ENCODE measurements at regions not wholly inside any gene's neighbourhood (a gene's known extent, or its start where the extent isn't known, plus 50 kb on each side); places are given as distances from the start of the nearest gene placed in this dataset.

GRCh38 chr11:70672991-70673653, 274.8 kb downstream of the CTTN start:
- Mint-ChIP-seq H3K27me3 (ENCODE audit: insufficient read depth, unreplicated experiment) (no peaks in the 10 kb centered on the region), H3K9me3 (ENCODE audit: unreplicated experiment) (no peaks in the 10 kb centered on the region), H3K27ac (ENCODE audit: unreplicated experiment) (no peak overlapping the region), H3K36me3 (ENCODE audit: insufficient read depth, unreplicated experiment) (peaks cover 56% of the 10 kb centered on the region), H3K4me3 (ENCODE audit: unreplicated experiment) (no peak overlapping the region), H3K4me1 (ENCODE audit: low read depth, unreplicated experiment) (no peaks in the 10 kb centered on the region)
- no peaks in the 10 kb centered on the region for H3K9me3 ChIP-seq
- ChIA-PET CTCF (no interaction called here), POLR2A (no interaction called here)
- H3K4me3 ChIP-seq (ENCODE audit: low read depth, low read length): no peak overlapping the region
- intact Hi-C loops (cut with micrococcal nuclease; ENCODE audit: unreplicated experiment): no loop called here
- TF ChIP-seq CTCF (IDR thresholded peaks at IDR 0.05; ENCODE audit: insufficient read depth in 1 of 2, low read depth in 1 of 2, low read length in 1 of 2, severe bottlenecking in 1 of 2, unreplicated experiment in 1 of 2): no peak
- no TSS peak for BruUV-seq (replicated peaks)
- no peaks in the 10 kb centered on the region for H3K4me1 ChIP-seq
- no peaks in the 10 kb centered on the region for H3K27me3 ChIP-seq (replicated peaks; ENCODE audit: control insufficient read depth, insufficient read depth, low read length)
- no peaks in the 10 kb centered on the region for H3K36me3 ChIP-seq (ENCODE audit: control insufficient read depth, insufficient read depth, low read length)
- no peak for DNase-seq

DNA sequence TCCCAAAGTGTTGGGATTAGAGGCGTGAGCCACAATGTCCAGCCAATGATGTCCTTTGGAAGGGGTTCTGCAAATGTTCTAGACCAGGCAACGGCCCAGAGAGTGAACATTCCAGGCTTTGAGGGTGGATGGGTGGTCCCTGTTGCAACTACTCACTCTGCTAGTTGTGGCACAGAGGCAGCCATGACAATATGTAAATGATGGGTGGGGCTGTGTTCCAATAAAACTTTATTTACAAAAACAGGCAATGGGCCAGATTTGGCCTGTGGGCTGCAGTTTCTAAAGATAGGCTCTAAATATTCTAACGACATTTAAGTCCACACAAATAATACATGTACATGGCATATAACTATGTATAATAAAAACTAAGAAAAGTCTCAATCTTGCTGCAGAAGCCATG, 276.3 kb downstream of the CTTN start:
- no peak overlapping the region for H3K27ac Mint-ChIP-seq (ENCODE audit: unreplicated experiment)

DNA sequence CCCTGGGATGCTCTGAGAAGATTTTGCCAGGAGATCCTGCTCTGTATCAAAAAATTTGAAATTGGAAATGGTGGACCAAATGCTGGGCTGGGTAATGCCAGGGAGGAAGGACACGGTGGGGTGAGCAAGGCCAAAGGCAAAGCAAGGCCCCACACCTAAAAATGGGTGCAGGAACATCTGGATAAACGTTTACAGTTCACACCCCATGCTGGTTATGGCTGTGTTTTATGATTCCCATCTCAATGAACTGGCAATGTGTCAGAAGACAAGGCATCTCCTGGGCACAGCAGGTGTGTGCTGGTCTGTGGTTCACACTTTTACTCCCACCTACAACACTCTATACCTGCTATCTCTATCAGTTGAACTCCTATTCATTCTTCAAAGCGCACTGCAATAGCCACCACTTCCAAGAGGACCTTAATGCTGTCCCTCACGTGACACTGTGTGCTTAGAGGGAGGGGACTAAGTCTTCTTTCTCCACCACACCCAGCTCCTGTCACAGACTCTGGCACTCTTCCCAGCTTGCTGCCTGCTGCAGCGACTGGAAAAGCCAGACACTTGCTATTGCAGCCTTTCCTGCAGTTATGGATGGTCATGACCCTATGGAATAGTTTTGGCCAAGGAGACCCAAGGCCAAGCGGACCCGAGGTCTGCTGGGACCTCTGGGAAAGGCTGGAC, 277.5 kb downstream of the CTTN start:
- H3K36me3 ChIP-seq (ENCODE audit: control insufficient read depth, insufficient read depth, low read length): no peaks in the 10 kb centered on the region
- no peak for DNase-seq
- H3K4me1 ChIP-seq: no peaks in the 10 kb centered on the region
- Mint-ChIP-seq H3K36me3 (ENCODE audit: insufficient read depth, unreplicated experiment) (peaks cover 48% of the 10 kb centered on the region), H3K27ac (ENCODE audit: unreplicated experiment) (no peak overlapping the region), H3K27me3 (ENCODE audit: insufficient read depth, unreplicated experiment) (no peaks in the 10 kb centered on the region), H3K4me1 (ENCODE audit: low read depth, unreplicated experiment) (no peaks in the 10 kb centered on the region), H3K9me3 (ENCODE audit: unreplicated experiment) (no peaks in the 10 kb centered on the region), H3K4me3 (ENCODE audit: unreplicated experiment) (no peak overlapping the region)
- no peak overlapping the region for H3K4me3 ChIP-seq (ENCODE audit: low read depth, low read length)
- H3K9me3 ChIP-seq: no peaks in the 10 kb centered on the region
- intact Hi-C loops (cut with micrococcal nuclease; ENCODE audit: unreplicated experiment): no loop called here
- CTCF ChIA-PET: no interaction called here
- BruUV-seq (replicated peaks): no TSS peak
- POLR2A ChIA-PET: interaction anchor here (0.5 kb wide), 1 partner anchor 278 kb away, joined by 5 read pairs; the partner anchor contains the start of gene CTTN
- TF ChIP-seq CTCF (IDR thresholded peaks at IDR 0.05; ENCODE audit: insufficient read depth in 1 of 2, low read depth in 1 of 2, low read length in 1 of 2, severe bottlenecking in 1 of 2, unreplicated experiment in 1 of 2): no peak
- H3K27me3 ChIP-seq (replicated peaks; ENCODE audit: control insufficient read depth, insufficient read depth, low read length): no peaks in the 10 kb centered on the region

More for the DNA sequence above, 276.3 kb downstream of the CTTN start:
- no peak for DNase-seq
- CTCF ChIA-PET: no interaction called here
- no peaks in the 10 kb centered on the region for H3K4me1 ChIP-seq
- no peaks in the 10 kb centered on the region for H3K27me3 Mint-ChIP-seq (ENCODE audit: insufficient read depth, unreplicated experiment)
- intact Hi-C loops (cut with micrococcal nuclease; ENCODE audit: unreplicated experiment): no loop called here
- no peaks in the 10 kb centered on the region for H3K9me3 ChIP-seq
- POLR2A ChIA-PET: interaction anchor here (0.6 kb wide), 1 partner anchor 657 kb away, joined by 3 read pairs; no protein-coding TSS in a partner anchor
- H3K9me3 Mint-ChIP-seq (ENCODE audit: unreplicated experiment): no peaks in the 10 kb centered on the region
- BruUV-seq (replicated peaks): no TSS peak
- no peak for TF ChIP-seq CTCF (IDR thresholded peaks at IDR 0.05; ENCODE audit: insufficient read depth in 1 of 2, low read depth in 1 of 2, low read length in 1 of 2, severe bottlenecking in 1 of 2, unreplicated experiment in 1 of 2)
- H3K4me3 ChIP-seq (ENCODE audit: low read depth, low read length): no peak overlapping the region
- peaks cover 48% of the 10 kb centered on the region for H3K36me3 Mint-ChIP-seq (ENCODE audit: insufficient read depth, unreplicated experiment)
- no peak overlapping the region for H3K4me3 Mint-ChIP-seq (ENCODE audit: unreplicated experiment)
- no peaks in the 10 kb centered on the region for H3K4me1 Mint-ChIP-seq (ENCODE audit: low read depth, unreplicated experiment)
- no peaks in the 10 kb centered on the region for H3K27me3 ChIP-seq (replicated peaks; ENCODE audit: control insufficient read depth, insufficient read depth, low read length)
- H3K36me3 ChIP-seq (ENCODE audit: control insufficient read depth, insufficient read depth, low read length): no peaks in the 10 kb centered on the region

All from Caco-2 (cell line).